ENCODE measurements at regions not wholly inside any gene's neighbourhood (a gene's known extent, or its start where the extent isn't known, plus 50 kb on each side); places are given as distances from the start of the nearest gene placed in this dataset.

DNA sequence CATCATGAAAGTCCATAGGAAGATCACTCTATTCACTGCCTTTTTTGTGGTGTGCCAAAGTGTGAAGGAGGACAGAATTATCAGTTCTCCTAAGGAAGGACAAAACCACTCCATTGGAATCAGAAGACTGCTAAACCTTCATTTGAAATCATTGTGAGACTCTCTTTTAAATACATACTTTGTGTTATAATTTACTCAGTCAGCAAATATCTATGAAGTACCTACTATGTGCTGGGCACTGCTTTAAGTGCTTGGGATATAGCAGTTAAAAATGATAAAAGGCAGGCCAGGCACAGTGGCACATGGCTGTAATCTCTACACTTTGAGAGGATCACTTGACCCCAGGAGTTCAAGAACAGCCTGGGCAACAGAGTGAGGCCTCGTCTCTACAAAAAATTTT, 692.3 kb downstream of the DSC3 start:
- Histone ChIP-seq H4K20me1 (replicated peaks in 1 of 2; ENCODE audit: control insufficient read depth in 1 of 2, insufficient read depth in 2 of 2, low read length in 2 of 2) (no peaks in the 10 kb centered on the region), H3K18ac (ENCODE audit: extremely low read depth, low read length) (no peak overlapping the region), H2AFZ (ENCODE audit: low read length) (no peak overlapping the region), H2BK5ac (ENCODE audit: low read depth, low read length) (no peak overlapping the region), H3K4me1 (replicated peaks in 1 of 4; ENCODE audit: control insufficient read depth in 3 of 4, insufficient read depth in 4 of 4, low read length in 3 of 4) (no peaks in the 10 kb centered on the region), H3K27ac (ENCODE audit: low read depth, low read length) (no peak overlapping the region), H2BK20ac (ENCODE audit: low read length) (no peak overlapping the region), H3K79me2 (ENCODE audit: control insufficient read depth in 1 of 2, insufficient read depth in 2 of 2, low read length in 2 of 2) (no peaks in the 10 kb centered on the region), H4K91ac (replicated peaks; ENCODE audit: insufficient read length, low read length) (no peak overlapping the region), H3K4me3 (ENCODE audit: extremely low read depth in 1 of 4, insufficient read depth in 2 of 4, low read depth in 3 of 4, low read length in 4 of 4) (no peak overlapping the region), H4K5ac (ENCODE audit: insufficient read length, low read depth, low read length) (no peak overlapping the region), H3K4me2 (ENCODE audit: insufficient read depth in 1 of 2, low read depth in 2 of 2, low read length in 2 of 2) (no peak overlapping the region), H3K9ac (replicated peaks in 1 of 4; ENCODE audit: extremely low read depth in 1 of 4, low read depth in 3 of 4, low read length in 3 of 4) (no peak overlapping the region), H3K23ac (ENCODE audit: insufficient read length) (no peak overlapping the region), H2AK5ac (ENCODE audit: low read depth, low read length) (no peak overlapping the region), H2BK120ac (replicated peaks; ENCODE audit: low read depth, low read length) (no peak overlapping the region), H3K23me2 (ENCODE audit: low read depth, low read length) (no peaks in the 10 kb centered on the region), H3K36me3 (ENCODE audit: control insufficient read depth in 2 of 4, insufficient read depth in 4 of 4, low read length in 3 of 4) (no peaks in the 10 kb centered on the region), H3K79me1 (ENCODE audit: low read depth, low read length) (no peaks in the 10 kb centered on the region), H3K4ac (replicated peaks; ENCODE audit: insufficient read length, low read depth, low read length) (no peak overlapping the region), H3K14ac (ENCODE audit: insufficient read length) (no peak overlapping the region), H3K27me3 (replicated peaks in 1 of 4; ENCODE audit: control insufficient read depth in 3 of 4, extremely low read depth in 1 of 4, insufficient read depth in 3 of 4, low read length in 3 of 4) (peaks cover 0 to 1% (median 0%) of the 10 kb centered on the region in 4 experiments; a peak in 1 of 7 replicates), H3K56ac (replicated peaks; ENCODE audit: insufficient read length, low read depth, low read length) (no peak overlapping the region), H3K9me3 (ENCODE audit: insufficient read depth in 2 of 2, low read depth in 1 of 2, low read length in 1 of 2) (peaks cover 17 to 20% of the 10 kb centered on the region in 2 experiments), H2BK12ac (ENCODE audit: low read depth, low read length) (no peak overlapping the region), H4K8ac (ENCODE audit: extremely low read depth, insufficient read depth, low read length) (no peak overlapping the region), H2BK15ac (ENCODE audit: low read length) (no peak overlapping the region)
- POLR2A ChIA-PET (ENCODE audit: partially characterized antibody) = no interaction called here
- DNase-seq (ENCODE audit: low read depth in 1 of 2, low spot score in 2 of 2) = no peak
- CTCF ChIA-PET (ENCODE audit: partially characterized antibody) = no interaction called here
- 100% methylated on average over 1 of the region's 1 CpG; no CpG with 5 or more reads in 1 of the 2 experiments for WGBS, 2 experiments (ENCODE audit: extremely low coverage in 1 of 2, insufficient coverage in 1 of 2, insufficient read length in 1 of 2, insufficient replicate concordance in 2 of 2, low coverage in 1 of 2, low lambda C conversion rate in 2 of 2, missing lambda C conversion rate in 1 of 2)
- FAIRE-seq = no peak
- no peak for TF ChIP-seq POLR2AphosphoS5 (IDR thresholded peaks at IDR 0.05; ENCODE audit: low read depth, low read length)
- TF ChIP-seq BRCA1 (IDR thresholded peaks at IDR 0.05; ENCODE audit: low read depth, low read length) = no peak
- TF ChIP-seq FOSL1 (IDR thresholded peaks at IDR 0.05; ENCODE audit: insufficient read depth, low read depth, low read length) = no peak
- TF ChIP-seq SIN3A (conservative IDR thresholded peaks at IDR 0.05 in 1 of 2, IDR thresholded peaks at IDR 0.05 in 1 of 2; ENCODE audit: low read depth in 1 of 2, low read length in 2 of 2) = no peak
- TF ChIP-seq SIX5 (IDR thresholded peaks at IDR 0.05; ENCODE audit: low read depth, low read length) = no peak
- TF ChIP-seq CBX8 (IDR thresholded peaks at IDR 0.05; ENCODE audit: borderline replicate concordance, low read depth, low read length) = no peak
- TF ChIP-seq POU5F1 (IDR thresholded peaks at IDR 0.05; ENCODE audit: low read depth, low read length) = no peak
- no peak for TF ChIP-seq JUND (IDR thresholded peaks at IDR 0.05; ENCODE audit: low read length)
- TF ChIP-seq SUZ12 (IDR thresholded peaks at IDR 0.05; ENCODE audit: low read length) = no peak
- TF ChIP-seq BACH1 (IDR thresholded peaks at IDR 0.05; ENCODE audit: low read length) = no peak
- no peak for TF ChIP-seq CREB1 (IDR thresholded peaks at IDR 0.05)
- TF ChIP-seq, protein P1, sequence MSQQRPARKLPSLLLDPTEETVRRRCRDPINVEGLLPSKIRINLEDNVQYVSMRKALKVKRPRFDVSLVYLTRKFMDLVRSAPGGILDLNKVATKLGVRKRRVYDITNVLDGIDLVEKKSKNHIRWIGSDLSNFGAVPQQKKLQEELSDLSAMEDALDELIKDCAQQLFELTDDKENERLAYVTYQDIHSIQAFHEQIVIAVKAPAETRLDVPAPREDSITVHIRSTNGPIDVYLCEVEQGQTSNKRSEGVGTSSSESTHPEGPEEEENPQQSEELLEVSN (IDR thresholded peaks at IDR 0.05) = no peak
- TF ChIP-seq TCF12 (IDR thresholded peaks at IDR 0.05; ENCODE audit: low read depth, low read length) = no peak
- no peak for TF ChIP-seq TAF7 (optimal IDR thresholded peaks at IDR 0.05; ENCODE audit: borderline replicate concordance, low read depth, low read length)
- no peak for TF ChIP-seq KDM1A (IDR thresholded peaks at IDR 0.05; ENCODE audit: borderline replicate concordance, low read length)
- TF ChIP-seq KDM4A (IDR thresholded peaks at IDR 0.05; ENCODE audit: low read depth, low read length, severe bottlenecking) = no peak
